NCI-H187 (cell line): ENCODE measurements at regions not wholly inside any gene's neighbourhood (a gene's known extent, or its start where the extent isn't known, plus 50 kb on each side); places are given as distances from the start of the nearest gene placed in this dataset.
"Not testable (repeated sequence)": the region's sequence is repeated elsewhere in the genome, so short reads cannot be mapped to it uniquely, and the experiment has no call there.

Source experiments
- DNase-seq, 2 experiments: peaks; one replicate each; lab custom pipeline; 2025; lab: John Stamatoyannopoulos, UW

GRCh38 chr2:59254279-59254678 lies 1013.2 kb upstream of the FANCL start:
- DNase-seq = no peak

GRCh38 chr2:59250307-59250677 lies 1009.2 kb upstream of the FANCL start:
- DNase-seq = no peak

- peak; percentile 31 to 47 for DNase-seq
Observed at GRCh38 chr2:59249441-59250306, 1008.5 kb upstream of the FANCL start.

DNA sequence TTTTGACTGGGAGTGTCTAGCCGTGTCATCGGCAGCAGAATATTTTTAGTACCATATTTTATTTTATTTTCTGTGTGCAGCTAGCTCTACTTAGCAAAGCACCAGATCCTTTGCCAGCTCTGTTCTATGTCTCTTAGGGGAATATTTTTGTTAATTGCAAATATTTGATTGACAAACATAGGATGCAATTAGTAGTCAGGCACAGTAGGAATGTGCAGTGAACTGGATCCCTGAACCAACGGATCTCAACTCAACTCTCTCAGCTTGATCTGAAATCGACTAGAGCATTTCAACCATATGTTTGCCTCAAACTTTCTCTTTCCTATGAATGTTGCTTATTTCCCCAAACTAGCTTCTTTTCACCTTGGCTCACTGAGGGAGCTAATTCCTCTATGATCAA lies 998.0 kb upstream of the FANCL start:
- no peak for DNase-seq

GRCh38 chr2:59237311-59237710 lies 996.2 kb upstream of the FANCL start:
- DNase-seq = no peak

- no peak for DNase-seq
Observed at GRCh38 chr2:59236723-59237122, 995.6 kb upstream of the FANCL start.

GRCh38 chr2:59233920-59234319 lies 992.8 kb upstream of the FANCL start:
- no peak for DNase-seq

DNA sequence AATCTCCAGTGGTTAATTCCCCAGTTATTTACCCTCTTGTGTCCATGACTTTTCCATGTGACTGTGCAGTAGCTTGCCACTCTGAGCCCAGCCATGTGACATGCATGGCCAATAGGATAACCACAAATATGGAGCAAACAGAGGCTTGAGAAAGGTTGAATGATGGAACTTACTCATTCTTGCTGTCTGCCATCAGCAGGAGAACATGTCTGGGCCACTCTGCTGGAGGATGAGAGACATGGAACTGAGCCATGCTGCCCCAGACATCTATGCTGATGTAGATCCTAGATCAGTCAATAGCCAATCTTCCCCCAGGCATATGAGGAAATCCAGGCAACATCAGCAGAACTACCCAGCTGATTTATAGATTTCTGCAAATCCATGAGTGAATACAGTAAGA lies 992.3 kb upstream of the FANCL start:
- DNase-seq = no peak

GRCh38 chr2:59232394-59233165 lies 991.5 kb upstream of the FANCL start:
- no peak for DNase-seq

DNA sequence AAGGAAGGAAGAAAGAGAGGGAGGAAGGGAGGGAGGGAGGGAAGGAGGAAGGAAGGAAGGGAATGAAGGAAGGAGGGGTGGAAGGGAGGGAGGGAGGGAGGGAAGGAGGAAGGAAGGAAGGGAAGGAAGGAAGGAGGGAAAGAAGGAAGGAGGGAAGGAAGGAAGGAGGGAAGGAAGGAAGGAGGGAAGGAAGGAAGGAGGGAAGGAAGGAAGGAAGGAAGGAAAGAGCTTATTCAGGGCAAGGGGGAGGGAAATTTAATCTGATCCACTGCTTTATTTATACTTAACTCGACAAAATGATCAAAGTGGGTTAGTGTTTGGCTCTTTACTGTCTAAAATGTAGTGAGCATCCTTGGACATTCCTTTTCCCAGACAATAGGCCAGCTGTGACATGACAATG lies 985.2 kb upstream of the FANCL start:
- not testable (repeated sequence) for DNase-seq

GRCh38 chr2:59223742-59224141 lies 982.6 kb upstream of the FANCL start:
- DNase-seq = no peak

- DNase-seq = peak; percentile 29 to 51
Observed at GRCh38 chr2:59217360-59217759, 976.2 kb upstream of the FANCL start.

GRCh38 chr2:59206361-59206760 lies 965.2 kb upstream of the FANCL start:
- DNase-seq = no peak

DNA sequence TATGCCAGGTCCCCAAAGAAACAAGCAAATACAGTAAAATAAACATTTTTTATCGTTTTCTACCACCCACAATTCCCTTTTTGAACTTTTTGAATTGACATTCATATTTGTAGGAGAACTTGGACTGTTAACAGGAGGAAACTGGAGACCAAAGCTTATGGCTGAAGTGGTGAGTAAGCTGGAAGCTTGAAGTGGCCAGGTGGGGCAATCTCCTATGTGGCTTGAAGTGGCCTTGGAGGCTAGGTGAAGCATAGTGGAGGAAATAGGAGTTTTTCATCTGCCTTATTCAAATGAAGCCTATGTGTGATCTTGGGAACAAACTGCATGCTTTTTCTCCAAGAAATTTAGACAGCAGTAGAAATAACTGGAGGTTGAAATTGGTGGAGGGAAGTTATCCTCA lies 962.9 kb upstream of the FANCL start:
- peak; percentile 28 to 55 for DNase-seq

- no peak for DNase-seq
Observed at GRCh38 chr2:59196491-59196890, 955.4 kb upstream of the FANCL start.

DNA sequence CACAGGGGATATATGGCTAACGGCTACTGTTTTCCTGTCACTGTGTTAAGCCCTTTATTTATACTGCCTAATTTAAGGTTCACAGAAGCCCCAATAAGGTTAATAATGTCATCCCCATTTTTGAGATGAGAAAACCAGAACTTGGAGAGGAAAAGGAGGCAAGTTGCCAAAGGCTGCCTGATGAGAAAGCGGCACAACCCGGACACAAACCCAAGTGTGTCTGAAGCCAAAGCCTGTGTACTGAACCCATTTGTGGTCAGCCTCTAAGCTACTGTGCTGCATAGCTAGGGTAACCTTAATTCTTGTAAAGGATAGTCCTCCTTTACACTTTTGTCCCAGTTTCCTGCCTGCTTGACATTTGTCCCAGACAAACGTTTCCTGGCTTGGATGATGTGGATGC lies 954.7 kb upstream of the FANCL start:
- no peak for DNase-seq

- no peak for DNase-seq
Observed at GRCh38 chr2:59191781-59192180, 950.7 kb upstream of the FANCL start.

GRCh38 chr2:59190518-59190917 lies 949.4 kb upstream of the FANCL start:
- no peak for DNase-seq

DNA sequence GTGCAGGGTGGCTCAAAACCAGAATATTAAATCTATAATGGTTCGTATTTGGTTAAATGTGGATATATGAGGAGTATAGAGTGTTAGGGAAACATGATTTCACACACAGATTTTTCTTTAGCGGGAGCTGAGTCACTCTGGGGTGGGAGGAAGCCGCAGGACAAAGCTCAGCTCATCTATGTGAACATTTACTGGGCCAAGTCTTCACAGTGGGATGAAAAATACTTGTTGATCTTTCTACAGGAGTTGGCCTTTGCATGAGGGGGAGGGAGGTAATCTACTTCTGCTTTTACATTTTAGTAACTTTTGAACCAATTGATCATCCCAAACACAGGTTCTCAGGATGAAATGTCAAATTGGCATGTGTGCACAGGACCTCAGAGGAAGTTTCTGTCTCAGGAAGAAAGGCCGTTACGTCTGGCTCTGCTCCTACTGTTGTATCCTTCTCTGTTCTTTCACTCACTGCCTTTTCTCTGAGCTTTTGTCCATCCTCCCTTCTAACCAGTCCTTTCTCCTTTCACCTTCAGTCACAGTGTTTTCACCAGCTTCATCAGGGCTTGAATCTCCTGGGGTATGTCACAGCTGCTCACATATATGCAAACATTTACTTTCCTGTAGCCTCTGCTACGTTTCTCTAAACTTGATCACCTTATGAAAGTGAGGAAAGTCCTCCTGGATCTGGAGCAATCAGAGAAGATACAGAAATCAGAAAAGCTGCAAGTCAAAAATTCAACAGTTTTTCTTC lies 943.3 kb upstream of the FANCL start:
- no peak for DNase-seq

GRCh38 chr2:59183070-59183469 lies 941.9 kb upstream of the FANCL start:
- no peak for DNase-seq

GRCh38 chr2:59182249-59182648 lies 941.1 kb upstream of the FANCL start:
- no peak for DNase-seq

GRCh38 chr2:59181347-59181746 lies 940.2 kb upstream of the FANCL start:
- no peak for DNase-seq

DNA sequence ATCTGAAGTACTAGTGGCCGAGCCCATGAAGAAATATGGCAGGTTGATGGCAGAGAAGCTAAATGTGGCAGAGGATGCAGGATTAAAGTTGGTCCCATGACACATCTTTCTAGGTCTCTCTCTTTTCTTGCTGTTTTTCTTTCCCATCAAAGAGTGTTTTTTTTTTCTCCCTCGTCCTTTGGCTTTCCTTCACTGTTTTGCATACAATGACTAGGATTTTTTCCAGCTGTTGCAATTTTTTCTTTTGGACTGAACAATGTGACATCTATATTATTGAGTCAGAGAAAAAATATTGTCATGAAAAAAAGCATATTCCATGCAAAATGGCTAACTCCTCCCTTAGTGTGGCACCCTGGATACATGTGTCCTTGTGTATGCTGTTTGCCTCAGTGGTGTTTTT lies 939.5 kb upstream of the FANCL start:
- DNase-seq = no peak
